ENCODE measurements at regions not wholly inside any gene's neighbourhood (a gene's known extent, or its start where the extent isn't known, plus 50 kb on each side); places are given as distances from the start of the nearest gene placed in this dataset.

- DNase-seq: no peak
Measured at GRCh38 chr20:39660226-39660625, 698.1 kb downstream of the DHX35 start.

DNA sequence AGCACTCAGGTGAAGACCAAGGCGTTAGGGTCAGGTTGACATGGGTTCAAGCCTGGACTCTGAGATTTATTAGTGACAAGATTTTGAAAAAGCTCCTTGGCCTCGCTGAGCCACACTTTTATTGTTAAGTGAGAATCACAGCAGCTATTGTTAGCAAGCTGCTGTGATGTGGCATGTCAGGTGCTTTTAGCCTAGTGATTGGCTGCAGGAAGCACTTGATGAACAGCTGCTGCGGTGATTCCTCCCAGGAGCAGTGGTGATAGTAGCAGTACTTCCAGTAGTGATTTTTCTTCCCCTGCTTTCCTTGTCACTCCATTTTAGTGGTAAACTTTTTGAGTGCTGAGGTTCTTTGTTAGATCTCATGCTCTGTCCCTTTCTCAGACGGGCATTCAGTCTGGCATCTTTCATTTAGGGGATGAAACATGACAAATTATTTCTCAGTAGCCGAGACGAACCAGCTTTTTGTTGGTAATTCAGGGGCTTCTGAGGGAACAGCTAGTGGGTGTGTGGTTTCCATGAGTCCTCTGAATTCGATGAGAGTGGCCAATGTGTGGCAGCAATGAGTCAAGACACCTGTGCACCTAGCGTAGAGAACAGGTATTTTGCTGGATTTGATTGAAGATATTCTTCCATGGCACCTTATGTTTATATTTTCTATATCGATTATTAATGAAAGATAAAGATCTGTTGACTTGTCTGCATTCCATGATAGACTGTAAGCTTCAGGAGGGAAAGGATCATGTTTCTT is 696.7 kb downstream of the DHX35 start:
- DNase-seq: no peak

DNA sequence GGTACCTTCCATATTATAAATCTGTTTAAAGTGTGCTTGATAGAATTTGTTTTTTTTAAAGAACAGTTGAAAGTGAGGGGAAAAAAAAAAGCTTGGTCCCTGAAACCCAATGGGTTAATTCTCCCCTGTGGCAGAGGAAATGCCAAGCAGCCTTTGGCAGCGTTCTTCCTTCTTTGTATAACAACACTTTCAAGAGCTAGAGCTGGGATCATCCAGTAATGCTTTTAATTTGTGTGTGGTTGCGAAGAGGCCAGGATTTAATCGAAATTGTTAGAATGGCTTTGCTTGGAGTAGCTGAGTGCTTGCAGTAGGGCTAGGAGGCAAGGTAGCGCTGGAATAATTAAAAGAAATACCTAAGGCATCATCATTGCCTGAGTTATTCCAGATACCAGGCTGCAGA is 692.0 kb downstream of the DHX35 start:
- peak in 1 of 2 donors; percentile 5 for DNase-seq

DNA sequence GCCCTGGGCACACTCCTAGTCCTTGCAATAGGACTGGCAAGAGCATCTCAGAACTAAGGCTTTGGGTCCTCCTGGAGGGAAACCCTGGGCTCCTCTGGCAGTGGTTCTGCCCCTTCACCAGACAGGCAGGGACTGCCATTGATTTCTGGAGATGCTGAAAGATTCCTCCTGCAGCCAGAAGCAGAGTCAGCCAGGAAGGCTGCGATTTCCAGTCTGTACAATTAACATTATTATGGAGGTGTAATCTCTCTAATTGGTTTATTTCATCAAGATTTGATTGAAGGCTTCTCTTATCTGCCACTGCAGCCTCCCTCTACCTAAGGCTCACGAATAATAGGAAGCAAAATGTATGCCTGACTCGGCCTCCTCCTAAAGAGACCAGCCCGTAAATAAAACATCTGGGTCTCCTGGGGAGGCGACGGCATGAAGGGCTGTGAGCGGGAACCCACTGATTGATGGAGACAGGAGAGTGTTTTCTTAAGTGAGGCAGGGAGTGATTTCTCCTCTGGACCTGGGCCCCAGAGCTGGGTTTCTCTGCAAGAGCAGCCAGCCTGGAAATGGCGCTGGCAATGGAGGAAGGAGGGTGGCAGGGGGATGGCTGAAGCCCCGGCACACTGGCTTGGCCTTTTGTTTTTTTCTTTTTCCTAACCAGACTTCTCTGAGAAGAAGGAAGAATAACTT is 689.6 kb downstream of the DHX35 start:
- no peak for DNase-seq

- DNase-seq: no peak
Measured at GRCh38 chr20:39646874-39647413, 684.8 kb downstream of the DHX35 start.

GRCh38 chr20:39645131-39645530 is 683.0 kb downstream of the DHX35 start:
- no peak for DNase-seq

DNA sequence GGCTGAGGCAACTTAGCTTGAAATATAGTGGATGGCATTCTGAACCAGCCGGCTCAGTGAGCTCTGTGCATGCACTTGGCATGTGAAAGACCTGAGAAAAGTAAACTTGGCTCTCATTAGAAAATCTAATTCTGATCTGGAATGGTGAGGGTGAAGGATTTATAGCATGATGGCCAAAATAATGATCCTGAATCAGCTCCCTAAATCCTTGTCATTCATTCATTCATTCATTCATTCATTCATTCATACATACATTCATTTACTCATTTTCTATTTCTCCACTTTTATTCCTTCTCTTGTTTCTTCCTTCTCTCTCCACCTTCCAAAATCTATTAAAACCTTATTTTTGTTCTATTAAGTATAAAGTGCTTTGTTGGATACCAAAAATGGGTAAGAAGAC is 681.1 kb downstream of the DHX35 start:
- no peak for DNase-seq

GRCh38 chr20:39641423-39641822 is 679.3 kb downstream of the DHX35 start:
- no peak for DNase-seq

DNA sequence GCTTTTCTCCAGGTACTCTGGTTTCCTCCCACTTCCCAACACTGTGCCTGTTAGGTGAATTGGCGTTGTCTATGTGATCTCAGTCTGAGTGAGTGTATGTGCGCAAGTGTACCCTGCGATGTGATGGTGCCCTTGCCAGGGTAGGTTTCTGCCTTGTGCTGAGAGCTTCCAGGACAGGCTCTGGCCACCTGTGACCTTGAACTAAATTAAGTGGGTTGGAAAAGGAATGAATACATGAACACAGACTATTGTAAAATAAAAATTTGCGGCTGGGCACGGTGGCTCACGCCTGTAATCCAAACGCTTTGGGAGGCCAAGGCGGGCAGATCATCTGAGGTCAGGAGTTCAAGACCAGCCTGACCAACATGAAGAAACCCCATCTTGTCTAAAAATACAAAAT is 678.0 kb downstream of the DHX35 start:
- DNase-seq: no peak

GRCh38 chr20:39638731-39639130 is 676.6 kb downstream of the DHX35 start:
- no peak for DNase-seq

DNA sequence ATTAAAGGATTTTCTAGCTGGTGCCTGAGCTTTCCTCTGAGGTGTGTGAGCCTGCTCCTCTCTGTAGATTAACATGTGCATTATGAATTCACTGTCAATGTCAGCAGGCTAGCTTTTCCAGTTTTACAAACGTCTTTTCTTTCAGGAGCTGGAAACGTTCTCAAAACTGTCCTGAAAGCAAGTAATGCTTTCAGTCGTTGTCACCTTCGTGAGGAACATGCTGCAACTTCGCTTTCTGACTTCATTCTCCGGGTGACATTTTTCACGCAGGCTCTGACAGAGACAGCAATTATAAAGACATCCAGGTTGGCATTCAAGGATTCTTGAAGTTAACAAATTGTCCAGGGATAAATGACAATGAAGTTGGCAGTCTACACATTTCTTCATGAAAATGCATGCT is 671.5 kb downstream of the DHX35 start:
- no peak for DNase-seq

GRCh38 chr20:39632757-39633156 is 670.6 kb downstream of the DHX35 start:
- DNase-seq: no peak

GRCh38 chr20:39632176-39632575 is 670.0 kb downstream of the DHX35 start:
- DNase-seq: no peak

GRCh38 chr20:39631557-39631956 is 669.4 kb downstream of the DHX35 start:
- DNase-seq: no peak

- no peak for DNase-seq
Measured at GRCh38 chr20:39630215-39630908, 668.2 kb downstream of the DHX35 start.

- no peak for DNase-seq
Measured at GRCh38 chr20:39627765-39628164, 665.6 kb downstream of the DHX35 start.

- no peak for DNase-seq
Measured at GRCh38 chr20:39624316-39624715, 662.2 kb downstream of the DHX35 start.

DNA sequence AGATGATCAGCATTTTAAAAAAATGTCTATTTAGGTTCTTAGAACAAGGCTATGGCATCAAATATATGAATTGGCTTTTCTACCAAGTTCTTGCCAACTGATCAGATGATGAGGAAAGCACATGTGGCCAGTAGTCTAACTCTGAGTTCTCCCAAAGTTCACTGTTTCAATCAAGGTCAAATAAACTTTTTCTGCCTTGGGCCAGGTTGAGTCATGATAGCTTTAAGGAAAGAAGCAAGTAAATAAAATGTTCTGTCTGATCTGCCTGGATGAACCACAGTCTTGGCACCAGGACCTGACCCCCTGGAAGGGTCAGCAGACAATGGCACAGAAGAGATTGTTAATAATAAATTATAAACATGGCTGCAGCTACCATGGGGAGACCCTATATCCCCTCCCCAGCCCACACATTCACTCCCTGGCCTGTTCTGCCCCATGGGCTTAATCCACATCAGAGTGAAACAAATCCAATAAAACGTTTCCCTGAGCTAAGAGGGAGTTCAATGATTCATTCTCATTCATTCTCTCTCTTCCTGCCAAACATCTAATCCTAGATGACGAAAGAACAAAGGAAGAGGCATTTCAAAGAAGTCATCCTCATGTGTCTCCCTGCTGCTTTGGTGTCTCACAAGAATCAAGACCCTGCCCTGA is 661.6 kb downstream of the DHX35 start:
- DNase-seq: no peak

GRCh38 chr20:39619271-39619785 is 657.2 kb downstream of the DHX35 start:
- DNase-seq: no peak

DNA sequence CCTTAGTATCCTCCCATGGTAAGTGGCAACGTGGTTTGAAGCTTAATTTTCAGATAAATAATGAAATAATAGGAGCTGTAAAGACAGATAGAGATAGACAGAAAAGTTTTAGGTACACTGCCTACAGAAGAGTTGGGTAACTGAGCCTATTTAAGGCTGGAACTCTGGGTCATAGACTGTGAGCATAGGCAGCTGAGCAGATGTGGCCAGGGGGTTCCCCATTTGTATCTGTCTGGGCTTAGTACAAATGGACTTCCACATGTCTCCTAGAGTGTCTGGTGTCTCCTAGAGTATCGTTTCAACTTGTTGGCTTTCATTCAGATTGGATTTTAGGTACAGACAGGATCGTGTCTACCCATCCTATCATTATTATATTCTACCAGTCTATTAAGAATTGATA is 649.8 kb downstream of the DHX35 start:
- DNase-seq: no peak

GRCh38 chr20:39607141-39607540 is 645.0 kb downstream of the DHX35 start:
- DNase-seq: no peak

DNA sequence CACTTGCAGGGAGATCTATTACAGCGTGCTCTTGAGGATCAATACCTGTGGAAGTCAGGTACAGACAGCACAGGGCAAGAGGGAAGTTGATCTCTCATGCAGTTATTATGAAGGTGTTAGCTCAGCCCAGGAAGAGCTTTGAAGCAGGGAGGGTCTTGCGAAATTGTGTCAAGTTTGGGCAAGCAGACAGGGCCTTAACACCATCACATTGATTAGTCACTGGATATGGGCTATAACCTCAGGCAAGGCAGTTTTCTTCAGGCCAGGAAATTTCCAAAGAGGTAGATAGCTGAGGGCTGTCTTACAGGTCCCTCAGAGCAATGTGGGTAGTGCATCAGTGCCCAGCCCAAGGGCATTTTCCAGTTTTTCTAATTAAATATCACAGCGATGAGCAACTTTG is 643.8 kb downstream of the DHX35 start:
- no peak for DNase-seq

DNA sequence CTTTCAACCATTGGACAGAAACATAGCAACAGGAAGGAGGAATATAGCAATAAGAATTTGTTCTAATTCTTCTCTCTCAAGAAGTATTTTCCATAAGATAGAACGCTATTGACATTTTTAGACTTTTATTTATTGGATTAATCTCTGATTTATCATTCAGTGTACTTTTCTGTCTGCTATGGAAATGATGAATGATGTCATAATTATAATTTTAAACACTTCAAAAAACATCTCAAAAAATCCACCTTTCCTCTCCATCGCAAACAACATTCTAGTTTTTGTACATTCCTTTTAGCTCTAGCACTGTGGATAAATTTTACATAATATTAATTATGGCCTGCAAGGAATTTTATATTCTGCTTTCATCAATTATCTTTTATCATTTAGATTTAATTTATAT is 643.2 kb downstream of the DHX35 start:
- DNase-seq: no peak

Data from hippocampal formation (tissue), 2 donors.